Gastroesophageal sphincter (tissue), 3 donors: ENCODE measurements at regions not wholly inside any gene's neighbourhood (a gene's known extent, or its start where the extent isn't known, plus 50 kb on each side); places are given as distances from the start of the nearest gene placed in this dataset.

ENCODE experiments used
- EP300 ChIP-seq: sonication (generic); formaldehyde crosslinking; IDR thresholded peaks from one replicate; pipeline ENCODE4 v1.6.1; 2017; ENCODE audit warnings: antibody characterized with exemption, mild to moderate bottlenecking
- TF ChIP-seq, protein P1 (sequence below), 4 experiments: fragments of 200-600 bp in 2 of 4; fragments of 450-650 bp in 2 of 4; sonication (generic) in 1 of 4; IDR thresholded peaks; one replicate each; pipeline ENCODE4 v1.5.1; 2017 to 2019; ENCODE audit warnings: antibody characterized with exemption in 4 of 4, mild to moderate bottlenecking in 2 of 4, moderate library complexity in 2 of 4

DNA sequence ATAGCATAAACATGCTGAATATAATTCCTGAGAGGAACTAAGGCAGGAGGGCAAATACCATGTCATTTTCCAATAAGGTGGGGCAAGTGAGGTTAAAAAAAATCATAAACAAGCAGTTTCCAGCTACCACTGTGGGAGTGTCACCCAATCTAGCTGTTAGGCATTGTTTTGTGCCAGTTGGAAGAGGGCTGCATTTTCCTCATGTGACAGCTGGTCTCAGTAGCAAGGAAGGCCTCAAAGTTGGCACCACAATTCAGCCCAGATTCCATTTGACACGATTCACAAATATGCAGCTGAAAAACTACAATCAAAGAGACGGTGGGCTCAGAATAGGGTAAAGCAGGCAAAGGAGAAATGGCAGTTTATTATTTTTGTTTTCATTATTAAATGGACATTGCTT lies 636.1 kb downstream of the KIF4B start:
- TF ChIP-seq, protein P1, sequence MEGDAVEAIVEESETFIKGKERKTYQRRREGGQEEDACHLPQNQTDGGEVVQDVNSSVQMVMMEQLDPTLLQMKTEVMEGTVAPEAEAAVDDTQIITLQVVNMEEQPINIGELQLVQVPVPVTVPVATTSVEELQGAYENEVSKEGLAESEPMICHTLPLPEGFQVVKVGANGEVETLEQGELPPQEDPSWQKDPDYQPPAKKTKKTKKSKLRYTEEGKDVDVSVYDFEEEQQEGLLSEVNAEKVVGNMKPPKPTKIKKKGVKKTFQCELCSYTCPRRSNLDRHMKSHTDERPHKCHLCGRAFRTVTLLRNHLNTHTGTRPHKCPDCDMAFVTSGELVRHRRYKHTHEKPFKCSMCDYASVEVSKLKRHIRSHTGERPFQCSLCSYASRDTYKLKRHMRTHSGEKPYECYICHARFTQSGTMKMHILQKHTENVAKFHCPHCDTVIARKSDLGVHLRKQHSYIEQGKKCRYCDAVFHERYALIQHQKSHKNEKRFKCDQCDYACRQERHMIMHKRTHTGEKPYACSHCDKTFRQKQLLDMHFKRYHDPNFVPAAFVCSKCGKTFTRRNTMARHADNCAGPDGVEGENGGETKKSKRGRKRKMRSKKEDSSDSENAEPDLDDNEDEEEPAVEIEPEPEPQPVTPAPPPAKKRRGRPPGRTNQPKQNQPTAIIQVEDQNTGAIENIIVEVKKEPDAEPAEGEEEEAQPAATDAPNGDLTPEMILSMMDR (IDR thresholded peaks at IDR 0.05): no peak
- no peak for TF ChIP-seq EP300
